Effector memory CD8-positive, alpha-beta T cell (primary cell): ENCODE measurements at regions not wholly inside any gene's neighbourhood (a gene's known extent, or its start where the extent isn't known, plus 50 kb on each side); places are given as distances from the start of the nearest gene placed in this dataset.

Source experiments
- ATAC-seq: fragments of 150-1000 bp; cut with Tn5 transposase; replicated peaks from 2 replicates; pipeline ENCODE4 v1.10.0; 2021; ENCODE audit warnings: mild to moderate bottlenecking, moderate library complexity
- DNase-seq, 3 experiments: peaks; one replicate each; pipeline ENCODE4 v3.0.0; 2021
- H3K27ac Mint-ChIP-seq, 2 donors: one replicate each; pipeline ENCODE4 v1.8.0; 2022; ENCODE audit warnings: mild to moderate bottlenecking in 2 of 2, mixed read lengths in 2 of 2, moderate library complexity in 2 of 2
- H3K27me3 Mint-ChIP-seq, 2 donors: one replicate each; pipeline ENCODE4 v1.8.0; 2022; ENCODE audit warnings: mixed read lengths in 2 of 2
- H3K36me3 Mint-ChIP-seq: one replicate; pipeline ENCODE4 v1.8.0; 2022; ENCODE audit warnings: mild to moderate bottlenecking, moderate library complexity, mixed read lengths; ENCODE audit not compliant: insufficient read depth
- H3K4me1 Mint-ChIP-seq, 2 donors: one replicate each; pipeline ENCODE4 v1.8.0; 2022; ENCODE audit warnings: low read depth in 2 of 2, mixed read lengths in 2 of 2
- H3K4me3 Mint-ChIP-seq, 2 donors: one replicate each; pipeline ENCODE4 v1.8.0; 2022; ENCODE audit warnings: mild to moderate bottlenecking in 2 of 2, mixed read lengths in 2 of 2, moderate library complexity in 2 of 2
- H3K9me3 Mint-ChIP-seq, 2 donors: one replicate each; pipeline ENCODE4 v1.8.0; 2022; ENCODE audit warnings: mixed read lengths in 2 of 2

GRCh38 chr18:67733088-67733487, 216.6 kb upstream of the DSEL start:
- ATAC-seq = no peak
- DNase-seq = no peak
- Mint-ChIP-seq H3K9me3 (peaks cover 0 to 13% of the 10 kb centered on the region in 2 donors), H3K36me3 (no peaks in the 10 kb centered on the region), H3K4me3 (no peak overlapping the region), H3K27ac (no peak overlapping the region), H3K27me3 (no peaks in the 10 kb centered on the region), H3K4me1 (peaks cover 0 to 1% of the 10 kb centered on the region in 2 donors)

GRCh38 chr18:67731851-67732250, 215.3 kb upstream of the DSEL start:
- Mint-ChIP-seq H3K9me3 (peaks cover 0 to 13% of the 10 kb centered on the region in 2 donors), H3K4me1 (peaks cover 0 to 1% of the 10 kb centered on the region in 2 donors), H3K27me3 (no peaks in the 10 kb centered on the region), H3K4me3 (no peak overlapping the region), H3K36me3 (no peaks in the 10 kb centered on the region), H3K27ac (no peak overlapping the region)
- ATAC-seq (no peak), DNase-seq (no peak)

GRCh38 chr18:67730886-67731285, 214.4 kb upstream of the DSEL start:
- Mint-ChIP-seq H3K27me3 (no peaks in the 10 kb centered on the region), H3K9me3 (peaks cover 0 to 11% of the 10 kb centered on the region in 2 donors), H3K36me3 (no peaks in the 10 kb centered on the region), H3K4me3 (no peak overlapping the region), H3K4me1 (peaks cover 0 to 1% of the 10 kb centered on the region in 2 donors), H3K27ac (no peak overlapping the region)
- ATAC-seq = no peak
- no peak for DNase-seq

- DNase-seq (no peak), ATAC-seq (no peak)
- Mint-ChIP-seq H3K4me3 (no peak overlapping the region), H3K36me3 (no peaks in the 10 kb centered on the region), H3K27me3 (no peaks in the 10 kb centered on the region), H3K4me1 (peaks cover 0 to 1% of the 10 kb centered on the region in 2 donors), H3K27ac (no peak overlapping the region), H3K9me3 (peaks cover 0 to 10% of the 10 kb centered on the region in 2 donors)
Measured at GRCh38 chr18:67728364-67728763, 211.8 kb upstream of the DSEL start.

GRCh38 chr18:67726882-67727281, 210.4 kb upstream of the DSEL start:
- Mint-ChIP-seq H3K36me3 (no peaks in the 10 kb centered on the region), H3K27ac (no peak overlapping the region), H3K9me3 (peaks cover 0 to 10% of the 10 kb centered on the region in 2 donors), H3K4me3 (no peak overlapping the region), H3K4me1 (peaks cover 0 to 1% of the 10 kb centered on the region in 2 donors), H3K27me3 (no peaks in the 10 kb centered on the region)
- no peak for ATAC-seq
- no peak for DNase-seq

GRCh38 chr18:67717800-67718199, 201.3 kb upstream of the DSEL start:
- Mint-ChIP-seq H3K4me3 (no peak overlapping the region), H3K9me3 (no peaks in the 10 kb centered on the region), H3K27ac (no peak overlapping the region), H3K27me3 (no peaks in the 10 kb centered on the region), H3K4me1 (no peaks in the 10 kb centered on the region), H3K36me3 (no peaks in the 10 kb centered on the region)
- ATAC-seq = no peak
- DNase-seq = no peak

GRCh38 chr18:67715567-67715966, 199.0 kb upstream of the DSEL start:
- Mint-ChIP-seq H3K9me3 (no peaks in the 10 kb centered on the region), H3K4me1 (no peaks in the 10 kb centered on the region), H3K27ac (no peak overlapping the region), H3K36me3 (no peaks in the 10 kb centered on the region), H3K4me3 (no peak overlapping the region), H3K27me3 (no peaks in the 10 kb centered on the region)
- ATAC-seq (no peak), DNase-seq (no peak)

GRCh38 chr18:67710639-67711038, 194.1 kb upstream of the DSEL start:
- no peak overlapping the region for H3K4me3 Mint-ChIP-seq
- H3K4me1 Mint-ChIP-seq = no peaks in the 10 kb centered on the region
- no peak for DNase-seq
- no peak overlapping the region for H3K27ac Mint-ChIP-seq
- no peaks in the 10 kb centered on the region for H3K36me3 Mint-ChIP-seq
- no peak for ATAC-seq
- H3K27me3 Mint-ChIP-seq = no peaks in the 10 kb centered on the region
- peaks cover 0 to 8% of the 10 kb centered on the region in 2 donors for H3K9me3 Mint-ChIP-seq

- no peaks in the 10 kb centered on the region for H3K4me1 Mint-ChIP-seq
- no peak for ATAC-seq
- no peaks in the 10 kb centered on the region for H3K36me3 Mint-ChIP-seq
- no peaks in the 10 kb centered on the region for H3K27me3 Mint-ChIP-seq
- H3K4me3 Mint-ChIP-seq = no peak overlapping the region
- no peak for DNase-seq
- peaks cover 5 to 10% of the 10 kb centered on the region in 2 donors for H3K9me3 Mint-ChIP-seq
- no peak overlapping the region for H3K27ac Mint-ChIP-seq
Measured at GRCh38 chr18:67705748-67706147, 189.2 kb upstream of the DSEL start.

GRCh38 chr18:67695684-67696083, 179.2 kb upstream of the DSEL start:
- no peak overlapping the region for H3K27ac Mint-ChIP-seq
- ATAC-seq (no peak), DNase-seq (no peak)
- peaks cover 2 to 9% of the 10 kb centered on the region in 2 donors for H3K9me3 Mint-ChIP-seq
- no peak overlapping the region for H3K4me3 Mint-ChIP-seq
- no peaks in the 10 kb centered on the region for H3K36me3 Mint-ChIP-seq
- no peaks in the 10 kb centered on the region for H3K4me1 Mint-ChIP-seq
- no peaks in the 10 kb centered on the region for H3K27me3 Mint-ChIP-seq

GRCh38 chr18:67694787-67695186, 178.3 kb upstream of the DSEL start:
- Mint-ChIP-seq H3K27ac (no peak overlapping the region), H3K36me3 (no peaks in the 10 kb centered on the region)
- no peak for ATAC-seq

GRCh38 chr18:67692811-67693210, 176.3 kb upstream of the DSEL start:
- no peak overlapping the region for H3K4me3 Mint-ChIP-seq
- peaks cover 0 to 10% of the 10 kb centered on the region in 2 donors for H3K9me3 Mint-ChIP-seq
- ATAC-seq (no peak), DNase-seq (no peak)
- no peaks in the 10 kb centered on the region for H3K4me1 Mint-ChIP-seq
- no peak overlapping the region for H3K27ac Mint-ChIP-seq
- no peaks in the 10 kb centered on the region for H3K27me3 Mint-ChIP-seq
- H3K36me3 Mint-ChIP-seq = no peaks in the 10 kb centered on the region

More at GRCh38 chr18:67694787-67695186, 178.3 kb upstream of the DSEL start:
- Mint-ChIP-seq H3K4me1 (no peaks in the 10 kb centered on the region), H3K9me3 (peaks cover 0 to 9% of the 10 kb centered on the region in 2 donors), H3K4me3 (no peak overlapping the region), H3K27me3 (no peaks in the 10 kb centered on the region)
- no peak for DNase-seq

GRCh38 chr18:67682516-67682915, 166.0 kb upstream of the DSEL start:
- no peaks in the 10 kb centered on the region for H3K4me1 Mint-ChIP-seq
- no peaks in the 10 kb centered on the region for H3K27me3 Mint-ChIP-seq
- H3K9me3 Mint-ChIP-seq = peaks cover 0 to 4% of the 10 kb centered on the region in 2 donors
- no peaks in the 10 kb centered on the region for H3K36me3 Mint-ChIP-seq
- ATAC-seq = no peak
- H3K27ac Mint-ChIP-seq = no peak overlapping the region
- H3K4me3 Mint-ChIP-seq = no peak overlapping the region
- DNase-seq = no peak

- H3K27me3 Mint-ChIP-seq = no peaks in the 10 kb centered on the region
- no peak for DNase-seq
Measured at GRCh38 chr18:67677489-67677888, 161.0 kb upstream of the DSEL start.

GRCh38 chr18:67672716-67673115, 156.2 kb upstream of the DSEL start:
- no peak for DNase-seq
- no peaks in the 10 kb centered on the region for H3K27me3 Mint-ChIP-seq
- no peaks in the 10 kb centered on the region for H3K9me3 Mint-ChIP-seq
- H3K4me1 Mint-ChIP-seq = no peaks in the 10 kb centered on the region
- H3K27ac Mint-ChIP-seq = no peak overlapping the region
- H3K4me3 Mint-ChIP-seq = no peak overlapping the region
- H3K36me3 Mint-ChIP-seq = no peaks in the 10 kb centered on the region
- ATAC-seq = no peak

More at GRCh38 chr18:67677489-67677888, 161.0 kb upstream of the DSEL start:
- H3K36me3 Mint-ChIP-seq = no peaks in the 10 kb centered on the region
- H3K4me3 Mint-ChIP-seq = no peak overlapping the region
- ATAC-seq = no peak
- peaks cover 0 to 4% of the 10 kb centered on the region in 2 donors for H3K9me3 Mint-ChIP-seq
- H3K4me1 Mint-ChIP-seq = no peaks in the 10 kb centered on the region
- H3K27ac Mint-ChIP-seq = no peak overlapping the region
